ENCODE measurements at regions not wholly inside any gene's neighbourhood (a gene's known extent, or its start where the extent isn't known, plus 50 kb on each side); places are given as distances from the start of the nearest gene placed in this dataset.

DNA sequence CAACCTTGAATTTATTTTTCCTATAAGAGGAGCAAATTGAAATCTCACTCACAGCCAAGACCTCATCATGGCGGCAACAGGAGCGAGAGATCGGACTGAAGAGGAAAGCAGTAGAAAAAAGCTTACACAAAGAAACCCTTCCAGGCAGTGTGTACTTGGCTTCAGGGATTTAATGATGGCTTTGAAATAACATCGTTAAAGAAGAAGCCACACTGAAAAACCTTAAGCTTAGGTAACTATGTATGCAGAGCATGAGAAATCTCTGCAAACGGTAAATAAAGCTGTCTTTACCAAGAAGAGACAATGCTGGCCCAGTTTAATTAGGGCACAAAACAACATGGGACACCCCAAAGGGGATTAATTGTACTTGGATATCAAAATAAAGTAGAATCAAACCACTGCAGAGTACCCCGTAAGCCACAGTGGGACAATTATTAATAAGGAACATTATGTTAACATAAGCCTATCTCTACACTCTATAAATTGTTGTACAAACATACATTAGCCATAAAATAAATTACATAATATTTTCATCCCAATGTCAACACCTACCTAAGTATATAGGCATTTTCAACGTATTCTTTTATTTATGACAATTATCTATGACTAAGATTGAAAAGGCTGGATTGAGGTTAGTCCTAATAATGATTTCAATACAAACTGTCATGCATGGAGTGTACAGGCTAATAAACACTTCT, 360.2 kb upstream of the CHRM3 start:
- Histone ChIP-seq H3K27me3 (ENCODE audit: low read length) (no peaks in the 10 kb centered on the region), H4K20me1 (ENCODE audit: low read depth, low read length) (no peaks in the 10 kb centered on the region), H2AFZ (ENCODE audit: low read depth, low read length, severe bottlenecking) (no peak overlapping the region), H3K4me2 (ENCODE audit: low read depth, low read length, poor library complexity, severe bottlenecking) (no peak overlapping the region), H3K9ac (ENCODE audit: low read length) (no peak overlapping the region), H3K27ac (ENCODE audit: low read depth, low read length) (no peak overlapping the region), H3K9me2 (replicated peaks; ENCODE audit: insufficient read depth, low read length) (no peaks in the 10 kb centered on the region), H3F3A (ENCODE audit: insufficient read depth) (no peaks in the 10 kb centered on the region), H3K79me2 (ENCODE audit: insufficient read depth, low read length) (no peaks in the 10 kb centered on the region), H3K9me3 (ENCODE audit: insufficient read depth, low read length) (no peaks in the 10 kb centered on the region), H3K4me3 (ENCODE audit: insufficient read depth, low read length, poor library complexity, severe bottlenecking) (no peak overlapping the region), H3K36me3 (ENCODE audit: low read length) (no peaks in the 10 kb centered on the region)
- TF ChIP-seq CTCF (IDR thresholded peaks at IDR 0.05; ENCODE audit: insufficient read depth, low read length, poor library complexity, severe bottlenecking) = no peak
- no peak for TF ChIP-seq EZH2phosphoT487 (conservative IDR thresholded peaks at IDR 0.05; ENCODE audit: low read length)

DNA sequence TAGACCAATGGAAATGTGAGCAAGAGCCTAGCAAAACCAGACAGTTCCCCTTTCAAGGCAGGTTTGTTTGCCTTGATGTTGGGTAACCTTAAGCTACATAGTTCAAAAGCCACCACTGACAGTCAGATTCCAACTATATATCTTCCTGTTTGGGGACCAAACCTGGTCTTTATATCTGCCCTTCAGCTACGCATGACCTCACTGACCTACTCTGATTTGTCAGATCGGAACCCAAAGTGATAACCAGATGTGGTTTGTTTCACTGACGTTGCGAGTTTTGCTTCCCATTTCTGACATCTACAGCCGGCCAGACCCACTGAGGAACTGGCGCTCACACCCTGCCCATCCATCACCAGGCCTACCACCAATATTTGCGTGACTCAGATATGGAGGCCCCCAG, 361.1 kb upstream of the CHRM3 start:
- no peaks in the 10 kb centered on the region for H3K9me2 ChIP-seq (replicated peaks; ENCODE audit: insufficient read depth, low read length)
- H3K9me3 ChIP-seq (ENCODE audit: insufficient read depth, low read length) = no peaks in the 10 kb centered on the region
- H3K36me3 ChIP-seq (ENCODE audit: low read length) = no peaks in the 10 kb centered on the region
- H3F3A ChIP-seq (ENCODE audit: insufficient read depth) = no peaks in the 10 kb centered on the region
- H3K4me2 ChIP-seq (ENCODE audit: low read depth, low read length, poor library complexity, severe bottlenecking) = no peak overlapping the region
- TF ChIP-seq EZH2phosphoT487 (conservative IDR thresholded peaks at IDR 0.05; ENCODE audit: low read length) = no peak
- TF ChIP-seq CTCF (IDR thresholded peaks at IDR 0.05; ENCODE audit: insufficient read depth, low read length, poor library complexity, severe bottlenecking) = no peak
- H3K27me3 ChIP-seq (ENCODE audit: low read length) = no peaks in the 10 kb centered on the region
- no peaks in the 10 kb centered on the region for H4K20me1 ChIP-seq (ENCODE audit: low read depth, low read length)
- no peaks in the 10 kb centered on the region for H3K79me2 ChIP-seq (ENCODE audit: insufficient read depth, low read length)
- H3K4me3 ChIP-seq (ENCODE audit: insufficient read depth, low read length, poor library complexity, severe bottlenecking) = no peak overlapping the region
- H2AFZ ChIP-seq (ENCODE audit: low read depth, low read length, severe bottlenecking) = no peak overlapping the region
- H3K9ac ChIP-seq (ENCODE audit: low read length) = no peak overlapping the region
- no peak overlapping the region for H3K27ac ChIP-seq (ENCODE audit: low read depth, low read length)

DNA sequence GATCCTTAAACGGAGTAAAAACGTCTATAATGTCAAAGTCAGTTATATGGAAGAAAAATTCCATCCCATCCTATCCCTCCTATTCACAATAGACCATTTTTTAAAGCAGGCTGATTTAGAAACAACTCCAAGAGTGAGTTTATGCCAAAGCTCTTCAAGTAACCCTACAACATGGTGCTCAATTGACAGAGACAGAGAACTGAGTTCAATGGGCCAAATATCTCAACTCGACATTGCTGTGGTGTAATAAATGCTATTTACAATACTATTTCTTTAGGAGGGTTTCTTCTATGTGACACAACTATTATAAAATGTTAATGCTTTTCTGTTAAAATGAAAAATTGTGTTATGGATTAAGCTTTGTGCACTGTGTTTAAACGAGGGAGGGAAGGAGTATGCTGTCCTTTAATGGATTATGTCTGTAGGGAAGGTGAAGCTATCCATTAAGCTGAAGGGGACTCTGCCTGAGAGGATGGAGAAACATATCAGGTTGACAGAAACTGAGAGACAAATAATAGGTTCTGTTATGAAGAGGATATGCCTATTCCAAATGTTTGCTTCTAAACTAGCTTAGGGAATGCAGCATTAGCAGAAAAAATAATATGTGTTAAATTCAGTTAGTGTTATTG, 362.5 kb upstream of the CHRM3 start:
- TF ChIP-seq EZH2phosphoT487 (conservative IDR thresholded peaks at IDR 0.05; ENCODE audit: low read length) = no peak
- no peak for TF ChIP-seq CTCF (IDR thresholded peaks at IDR 0.05; ENCODE audit: insufficient read depth, low read length, poor library complexity, severe bottlenecking)
- Histone ChIP-seq H3K9me2 (replicated peaks; ENCODE audit: insufficient read depth, low read length) (no peaks in the 10 kb centered on the region), H3K79me2 (ENCODE audit: insufficient read depth, low read length) (no peaks in the 10 kb centered on the region), H3K36me3 (ENCODE audit: low read length) (no peaks in the 10 kb centered on the region), H2AFZ (ENCODE audit: low read depth, low read length, severe bottlenecking) (no peak overlapping the region), H3K4me3 (ENCODE audit: insufficient read depth, low read length, poor library complexity, severe bottlenecking) (no peak overlapping the region), H3K27ac (ENCODE audit: low read depth, low read length) (no peak overlapping the region), H3K4me2 (ENCODE audit: low read depth, low read length, poor library complexity, severe bottlenecking) (no peak overlapping the region), H4K20me1 (ENCODE audit: low read depth, low read length) (no peaks in the 10 kb centered on the region), H3K27me3 (ENCODE audit: low read length) (no peaks in the 10 kb centered on the region), H3F3A (ENCODE audit: insufficient read depth) (no peaks in the 10 kb centered on the region), H3K9ac (ENCODE audit: low read length) (no peak overlapping the region), H3K9me3 (ENCODE audit: insufficient read depth, low read length) (no peaks in the 10 kb centered on the region)
